ENCODE measurements at regions not wholly inside any gene's neighbourhood (a gene's known extent, or its start where the extent isn't known, plus 50 kb on each side); places are given as distances from the start of the nearest gene placed in this dataset.

GRCh38 chr1:99516141-99516540, 129.8 kb upstream of the PALMD start:
- TF ChIP-seq ZNF384 (IDR thresholded peaks at IDR 0.05) (no peak), FOXA1 (IDR thresholded peaks at IDR 0.05) (no peak), FOXK2 (IDR thresholded peaks at IDR 0.05) (no peak), NFRKB (IDR thresholded peaks at IDR 0.05) (no peak), FOXM1 (IDR thresholded peaks at IDR 0.05; ENCODE audit: borderline replicate concordance) (no peak), BHLHE40 (IDR thresholded peaks at IDR 0.05; ENCODE audit: borderline replicate concordance) (no peak), SP1 (IDR thresholded peaks at IDR 0.05) (no peak), SUZ12 (IDR thresholded peaks at IDR 0.05) (no peak), ARNT (IDR thresholded peaks at IDR 0.05) (no peak), ELF4 (IDR thresholded peaks at IDR 0.05) (no peak)
